ENCODE measurements at regions not wholly inside any gene's neighbourhood (a gene's known extent, or its start where the extent isn't known, plus 50 kb on each side); places are given as distances from the start of the nearest gene placed in this dataset.

DNA sequence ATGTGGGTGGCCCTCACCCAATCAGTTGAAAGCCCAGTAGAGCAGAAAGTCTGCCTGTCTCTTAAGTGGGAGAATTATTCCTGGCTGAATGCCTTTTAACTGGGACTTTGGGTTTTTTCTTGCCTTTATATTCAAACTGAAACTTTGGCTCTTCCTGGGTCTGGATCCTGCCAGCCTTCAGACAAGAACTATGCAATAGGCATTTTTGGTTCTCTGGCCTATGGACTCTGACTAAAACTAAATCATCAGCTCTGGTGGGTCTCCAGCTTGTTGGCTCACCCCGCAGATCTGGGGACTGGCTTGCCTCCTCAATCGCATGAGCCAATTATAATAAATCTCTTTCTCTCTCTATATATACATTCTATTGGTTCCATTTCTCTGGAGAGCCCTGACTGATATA lies 173.0 kb upstream of the IGF1 start:
- no peak for TF ChIP-seq CTCF (IDR thresholded peaks at IDR 0.05)
- TF ChIP-seq POLR2A (IDR thresholded peaks at IDR 0.05) = no peak

Measured in lower leg skin (tissue), 3 donors.